ENCODE measurements at regions not wholly inside any gene's neighbourhood (a gene's known extent, or its start where the extent isn't known, plus 50 kb on each side); places are given as distances from the start of the nearest gene placed in this dataset.
"Not testable (repeated sequence)": the region's sequence is repeated elsewhere in the genome, so short reads cannot be mapped to it uniquely, and the experiment has no call there.

- DNase-seq, result not testable (repeated sequence)
These were observed 287.6 kb downstream of the LIPI start for GRCh38 chr21:13923175-13923574.

- not testable (repeated sequence) for DNase-seq
These were observed 289.3 kb downstream of the LIPI start for GRCh38 chr21:13921455-13921854.

GRCh38 chr21:13907385-13907784 lies 297.8 kb downstream of the POTED start:
- DNase-seq, result not testable (repeated sequence)

- not testable (repeated sequence) for DNase-seq
These were observed 287.1 kb downstream of the POTED start for GRCh38 chr21:13896596-13897247.

GRCh38 chr21:13893617-13894016 lies 284.0 kb downstream of the POTED start:
- peak in 1 of 56 donors; percentile 15 for DNase-seq

GRCh38 chr21:13893025-13893424 lies 283.4 kb downstream of the POTED start:
- DNase-seq, result not testable (repeated sequence)

- not testable (repeated sequence) for DNase-seq
These were observed 282.7 kb downstream of the POTED start for GRCh38 chr21:13892146-13892751.

- not testable (repeated sequence) for DNase-seq
These were observed 279.6 kb downstream of the POTED start for GRCh38 chr21:13889176-13889575.

GRCh38 chr21:13883641-13884395 lies 274.2 kb downstream of the POTED start:
- not testable (repeated sequence) for DNase-seq

GRCh38 chr21:13877503-13877902 lies 267.9 kb downstream of the POTED start:
- DNase-seq, result not testable (repeated sequence)

GRCh38 chr21:13876999-13877398 lies 267.4 kb downstream of the POTED start:
- not testable (repeated sequence) for DNase-seq

GRCh38 chr21:13874001-13874400 lies 264.4 kb downstream of the POTED start:
- DNase-seq, result peak in 3 of 56 donors; percentile 9 to 27 (median 19)

- peak in 7 of 56 donors; percentile 7 to 31 (median 16) for DNase-seq
These were observed 245.1 kb downstream of the POTED start for GRCh38 chr21:13854638-13855037.

- not testable (repeated sequence) for DNase-seq
These were observed 241.2 kb downstream of the POTED start for GRCh38 chr21:13850808-13851207.

GRCh38 chr21:13849489-13849888 lies 239.9 kb downstream of the POTED start:
- not testable (repeated sequence) for DNase-seq

GRCh38 chr21:13846718-13847117 lies 237.1 kb downstream of the POTED start:
- DNase-seq, result not testable (repeated sequence)

- DNase-seq, result not testable (repeated sequence)
These were observed 235.0 kb downstream of the POTED start for GRCh38 chr21:13844574-13844973.

GRCh38 chr21:13843081-13843480 lies 233.5 kb downstream of the POTED start:
- DNase-seq, result not testable (repeated sequence)

- DNase-seq, result not testable (repeated sequence)
These were observed 218.1 kb downstream of the POTED start for GRCh38 chr21:13827666-13828065.

- DNase-seq, result no peak
These were observed 217.6 kb downstream of the POTED start for GRCh38 chr21:13827201-13827600.

GRCh38 chr21:13826511-13826910 lies 216.9 kb downstream of the POTED start:
- not testable (repeated sequence) for DNase-seq

GRCh38 chr21:13825218-13825778 lies 215.7 kb downstream of the POTED start:
- not testable (repeated sequence) for DNase-seq
